Activated B cell treated with CpG ODN at 0.5 μM for 24 hours (primary cell): ENCODE measurements at regions not wholly inside any gene's neighbourhood (a gene's known extent, or its start where the extent isn't known, plus 50 kb on each side); places are given as distances from the start of the nearest gene placed in this dataset.

Source experiments
- ATAC-seq: fragments of 200-7000 bp; cut with Tn5 transposase; one replicate; pipeline ENCODE4 v1.10.0; 2021; ENCODE audit warnings: low read depth, mild to moderate bottlenecking, moderate library complexity
- CTCF ChIA-PET: fragments of 350-600 bp; sonication (Branson Sonifier 250); formaldehyde crosslinking; loops from one replicate; lab custom pipeline; 2021; ENCODE audit warnings: antibody characterized with exemption; lab: Charles Lee
- POLR2A ChIA-PET: fragments of 350-600 bp; sonication (Branson Sonifier 250); formaldehyde crosslinking; loops from one replicate; lab custom pipeline; 2021; ENCODE audit warnings: antibody characterized with exemption; lab: Charles Lee
- DNase-seq: peaks from one replicate; pipeline ENCODE4 v3.0.0; 2022
- H3K27ac Mint-ChIP-seq: one replicate; pipeline ENCODE4 v1.8.0; 2020; ENCODE audit warnings: mixed read lengths
- H3K27me3 Mint-ChIP-seq: one replicate; pipeline ENCODE4 v1.8.0; 2021; ENCODE audit warnings: mixed read lengths
- H3K36me3 Mint-ChIP-seq: one replicate; pipeline ENCODE4 v1.8.0; 2021; ENCODE audit warnings: low read depth, mixed read lengths
- H3K4me1 Mint-ChIP-seq: one replicate; pipeline ENCODE4 v1.8.0; 2021; ENCODE audit warnings: mixed read lengths
- H3K4me3 Mint-ChIP-seq: one replicate; pipeline ENCODE4 v1.8.0; 2020; ENCODE audit warnings: mild to moderate bottlenecking, mixed read lengths
- H3K9me3 Mint-ChIP-seq: one replicate; pipeline ENCODE4 v1.8.0; 2020; ENCODE audit warnings: mixed read lengths
- CTCF ChIP-seq: fragments of 200-600 bp; IDR thresholded peaks from one replicate; pipeline ENCODE4 v1.8.0; 2022; ENCODE audit warnings: antibody characterized with exemption, mild to moderate bottlenecking
- intact Hi-C: fragments of 100-400 bp; cut with micrococcal nuclease; formaldehyde crosslinking; loops from one replicate; pipeline ENCODE4 v1.15.1; 2024

- Mint-ChIP-seq H3K36me3 (no peaks in the 10 kb centered on the region), H3K9me3 (peaks cover 3% of the 10 kb centered on the region), H3K27ac (no peak overlapping the region), H3K27me3 (no peaks in the 10 kb centered on the region), H3K4me1 (no peaks in the 10 kb centered on the region), H3K4me3 (no peak overlapping the region)
- no peak for TF ChIP-seq CTCF
- intact Hi-C loops: no loop called here
- POLR2A ChIA-PET: no interaction called here
- DNase-seq (no peak), ATAC-seq (no peak)
- CTCF ChIA-PET: no interaction called here
These were observed 206.2 kb upstream of the CDH10 start for GRCh38 chr5:24850926-24851486.

DNA sequence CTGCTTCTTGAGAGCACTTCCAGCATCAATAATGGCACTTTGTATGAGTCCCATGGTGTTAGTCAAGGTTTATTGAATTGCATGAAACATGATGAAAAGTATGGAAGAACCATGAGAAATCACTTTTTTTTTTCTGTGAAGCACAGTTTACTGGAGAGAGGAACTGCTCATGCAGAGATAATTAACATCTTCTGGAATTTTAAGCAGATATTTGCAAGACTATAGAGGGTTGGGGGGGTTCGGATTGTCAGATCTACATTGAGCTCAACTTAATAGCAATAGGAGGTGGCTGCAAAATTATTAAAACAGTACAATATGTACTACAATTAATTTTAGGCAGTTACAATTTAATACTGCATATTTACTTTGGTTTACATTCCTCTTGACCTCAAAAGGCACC lies 204.4 kb upstream of the CDH10 start:
- ChIA-PET POLR2A (no interaction called here), CTCF (no interaction called here)
- intact Hi-C loops: no loop called here
- ATAC-seq: no peak
- H3K4me3 Mint-ChIP-seq: no peak overlapping the region
- no peaks in the 10 kb centered on the region for H3K4me1 Mint-ChIP-seq
- no peaks in the 10 kb centered on the region for H3K27me3 Mint-ChIP-seq
- H3K27ac Mint-ChIP-seq: no peak overlapping the region
- peaks cover 3% of the 10 kb centered on the region for H3K9me3 Mint-ChIP-seq
- H3K36me3 Mint-ChIP-seq: no peaks in the 10 kb centered on the region
- DNase-seq: no peak
- no peak for TF ChIP-seq CTCF

GRCh38 chr5:24831989-24832388 lies 187.2 kb upstream of the CDH10 start:
- intact Hi-C loops: no loop called here
- H3K4me3 Mint-ChIP-seq: no peak overlapping the region
- no peak for TF ChIP-seq CTCF
- ChIA-PET CTCF (no interaction called here), POLR2A (no interaction called here)
- no peak overlapping the region for H3K27ac Mint-ChIP-seq
- DNase-seq (no peak), ATAC-seq (no peak)
- H3K36me3 Mint-ChIP-seq: no peaks in the 10 kb centered on the region
- no peaks in the 10 kb centered on the region for H3K27me3 Mint-ChIP-seq
- no peaks in the 10 kb centered on the region for H3K4me1 Mint-ChIP-seq
- peaks cover 8% of the 10 kb centered on the region for H3K9me3 Mint-ChIP-seq

DNA sequence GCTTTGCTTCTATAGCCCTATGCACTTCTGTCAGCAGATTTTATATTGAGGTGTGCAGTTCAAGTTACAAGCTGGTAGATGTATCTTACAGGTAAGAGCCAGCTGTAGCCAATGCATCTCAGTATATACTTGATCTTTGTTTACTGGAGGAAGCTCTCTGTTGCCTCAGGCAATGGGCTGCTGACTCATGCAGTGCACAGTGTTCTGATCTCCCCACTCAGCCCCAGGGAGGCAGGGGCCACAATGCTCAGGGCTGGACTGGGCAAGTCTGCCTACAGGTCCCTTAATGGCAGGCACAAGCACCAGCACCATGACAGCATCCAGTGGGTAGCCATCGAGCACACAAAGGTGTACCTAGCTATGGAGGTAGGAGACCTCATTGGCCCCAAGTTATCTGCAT lies 178.8 kb upstream of the CDH10 start:
- Mint-ChIP-seq H3K36me3 (no peaks in the 10 kb centered on the region), H3K27me3 (no peaks in the 10 kb centered on the region), H3K27ac (no peak overlapping the region), H3K9me3 (peaks cover 3% of the 10 kb centered on the region), H3K4me1 (no peaks in the 10 kb centered on the region), H3K4me3 (no peak overlapping the region)
- POLR2A ChIA-PET: no interaction called here
- CTCF ChIA-PET: no interaction called here
- DNase-seq (no peak), ATAC-seq (no peak)
- TF ChIP-seq CTCF: no peak
- intact Hi-C loops: no loop called here

DNA sequence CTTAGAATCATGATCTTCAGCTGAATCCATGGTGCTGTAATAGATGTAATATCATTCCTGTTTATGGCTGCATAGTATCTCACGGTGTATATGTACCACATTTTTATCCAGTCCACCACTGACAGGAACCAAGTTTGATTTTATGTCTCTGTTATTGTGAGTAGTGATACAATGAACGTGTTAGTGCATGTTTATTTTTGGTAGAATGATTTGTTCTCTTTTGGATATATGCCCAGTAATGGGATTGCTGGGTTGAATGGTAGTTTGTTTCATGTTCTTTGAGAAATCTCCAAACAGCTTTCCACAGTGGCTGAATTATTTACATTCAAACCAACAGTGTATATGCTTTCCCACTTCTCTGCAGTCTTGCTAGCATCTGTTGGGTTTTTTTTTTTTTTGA lies 175.1 kb upstream of the CDH10 start:
- Mint-ChIP-seq H3K27me3 (no peaks in the 10 kb centered on the region), H3K36me3 (no peaks in the 10 kb centered on the region), H3K9me3 (peaks cover 5% of the 10 kb centered on the region), H3K4me3 (no peak overlapping the region), H3K27ac (no peak overlapping the region), H3K4me1 (no peaks in the 10 kb centered on the region)
- TF ChIP-seq CTCF: no peak
- no peak for ATAC-seq
- CTCF ChIA-PET: no interaction called here
- intact Hi-C loops: no loop called here
- POLR2A ChIA-PET: no interaction called here
- DNase-seq: no peak
